Stimulated activated naive CD4-positive, alpha-beta T cell treated with Interleukin-2 at 50 U/mL for 16 hours (primary cell): ENCODE measurements at regions not wholly inside any gene's neighbourhood (a gene's known extent, or its start where the extent isn't known, plus 50 kb on each side); places are given as distances from the start of the nearest gene placed in this dataset.

Experiments used
- DNase-seq: peaks from one replicate; lab custom pipeline; 2025; lab: John Stamatoyannopoulos, UW

GRCh38 chr16:66137853-66138252 lies 228.6 kb upstream of the CDH5 start:
- DNase-seq, result no peak

GRCh38 chr16:66136841-66137240 lies 229.7 kb upstream of the CDH5 start:
- no peak for DNase-seq

GRCh38 chr16:66135838-66136237 lies 230.7 kb upstream of the CDH5 start:
- no peak for DNase-seq

GRCh38 chr16:66135421-66135831 lies 231.1 kb upstream of the CDH5 start:
- DNase-seq, result no peak

- DNase-seq, result no peak
These were observed 231.6 kb upstream of the CDH5 start for GRCh38 chr16:66134875-66135274.

- no peak for DNase-seq
These were observed 232.7 kb upstream of the CDH5 start for GRCh38 chr16:66133643-66134338.

GRCh38 chr16:66131895-66132294 lies 234.6 kb upstream of the CDH5 start:
- no peak for DNase-seq

GRCh38 chr16:66131156-66131807 lies 235.2 kb upstream of the CDH5 start:
- DNase-seq, result no peak

GRCh38 chr16:66130296-66130905 lies 236.1 kb upstream of the CDH5 start:
- no peak for DNase-seq

- no peak for DNase-seq
These were observed 237.3 kb upstream of the CDH5 start for GRCh38 chr16:66129196-66129595.

GRCh38 chr16:66128371-66128770 lies 238.1 kb upstream of the CDH5 start:
- DNase-seq, result no peak

GRCh38 chr16:66127459-66128370 lies 238.8 kb upstream of the CDH5 start:
- DNase-seq, result no peak

- no peak for DNase-seq
These were observed 245.0 kb upstream of the CDH5 start for GRCh38 chr16:66121466-66121865.

GRCh38 chr16:66120656-66121055 lies 245.8 kb upstream of the CDH5 start:
- no peak for DNase-seq

- DNase-seq, result no peak
These were observed 250.1 kb upstream of the CDH5 start for GRCh38 chr16:66116163-66117002.

GRCh38 chr16:66115373-66115772 lies 251.1 kb upstream of the CDH5 start:
- DNase-seq, result no peak

GRCh38 chr16:66113223-66113622 lies 253.3 kb upstream of the CDH5 start:
- no peak for DNase-seq

- DNase-seq, result no peak
These were observed 256.8 kb upstream of the CDH5 start for GRCh38 chr16:66109677-66110076.

- no peak for DNase-seq
These were observed 258.8 kb upstream of the CDH5 start for GRCh38 chr16:66107661-66108060.

- no peak for DNase-seq
These were observed 263.3 kb upstream of the CDH5 start for GRCh38 chr16:66103211-66103610.

GRCh38 chr16:66099306-66099705 lies 267.2 kb upstream of the CDH5 start:
- DNase-seq, result no peak
